ENCODE measurements at regions not wholly inside any gene's neighbourhood (a gene's known extent, or its start where the extent isn't known, plus 50 kb on each side); places are given as distances from the start of the nearest gene placed in this dataset.
"Not testable (repeated sequence)": the region's sequence is repeated elsewhere in the genome, so short reads cannot be mapped to it uniquely, and the experiment has no call there.

GRCh38 chr2:87415586-87416265 lies 332.2 kb upstream of the PLGLB2 start:
- DNase-seq, result not testable (repeated sequence)

- DNase-seq, result not testable (repeated sequence)
Observed at GRCh38 chr2:87416266-87416592, 331.7 kb upstream of the PLGLB2 start.

GRCh38 chr2:87417147-87417546 lies 330.7 kb upstream of the PLGLB2 start:
- not testable (repeated sequence) for DNase-seq

- not testable (repeated sequence) for DNase-seq
Observed at GRCh38 chr2:87417742-87418567, 329.9 kb upstream of the PLGLB2 start.

- DNase-seq, result not testable (repeated sequence)
Observed at GRCh38 chr2:87418823-87419822, 328.8 kb upstream of the PLGLB2 start.

- DNase-seq, result not testable (repeated sequence)
Observed at GRCh38 chr2:87419980-87420379, 327.9 kb upstream of the PLGLB2 start.

- DNase-seq, result not testable (repeated sequence)
Observed at GRCh38 chr2:87420954-87421353, 326.9 kb upstream of the PLGLB2 start.

GRCh38 chr2:87423796-87424762 lies 323.8 kb upstream of the PLGLB2 start:
- DNase-seq, result not testable (repeated sequence)

- DNase-seq, result not testable (repeated sequence)
Observed at GRCh38 chr2:87424763-87425154, 323.1 kb upstream of the PLGLB2 start.

GRCh38 chr2:87425191-87425590 lies 322.7 kb upstream of the PLGLB2 start:
- not testable (repeated sequence) for DNase-seq

GRCh38 chr2:87425717-87426116 lies 322.2 kb upstream of the PLGLB2 start:
- DNase-seq, result not testable (repeated sequence)

GRCh38 chr2:87428452-87429130 lies 319.3 kb upstream of the PLGLB2 start:
- DNase-seq, result not testable (repeated sequence)

- not testable (repeated sequence) for DNase-seq
Observed at GRCh38 chr2:87429206-87429930, 318.5 kb upstream of the PLGLB2 start.

- DNase-seq, result not testable (repeated sequence)
Observed at GRCh38 chr2:87429931-87430275, 318.0 kb upstream of the PLGLB2 start.

GRCh38 chr2:87431051-87431450 lies 316.8 kb upstream of the PLGLB2 start:
- not testable (repeated sequence) for DNase-seq

GRCh38 chr2:87432711-87433453 lies 315.0 kb upstream of the PLGLB2 start:
- DNase-seq, result not testable (repeated sequence)

- DNase-seq, result not testable (repeated sequence)
Observed at GRCh38 chr2:87436007-87436406, 311.9 kb upstream of the PLGLB2 start.

GRCh38 chr2:87437701-87438260 lies 310.1 kb upstream of the PLGLB2 start:
- DNase-seq, result not testable (repeated sequence)

- DNase-seq, result not testable (repeated sequence)
Observed at GRCh38 chr2:87438780-87439454, 309.0 kb upstream of the PLGLB2 start.

All from activated CD8-positive, alpha-beta memory T cell treated with anti-CD3 and anti-CD28 coated beads, Interleukin-2, amount 50 U/mL, for 48 hours (primary cell).